Caco-2 (cell line): ENCODE measurements at regions not wholly inside any gene's neighbourhood (a gene's known extent, or its start where the extent isn't known, plus 50 kb on each side); places are given as distances from the start of the nearest gene placed in this dataset.

Experiments used
- BruUV-seq: library from RNA; stranded (reverse); fragments of 400-500 nt; replicated peaks from 2 replicates; lab custom pipeline; 2021; lab: Mats Ljungman, UMichigan
- CTCF ChIA-PET: fragments of 300-600 bp; sonication (Branson Sonifier 250); formaldehyde crosslinking; loops from one replicate; lab custom pipeline; 2022; ENCODE audit warnings: antibody characterized with exemption; lab: Charles Lee
- POLR2A ChIA-PET: fragments of 300-600 bp; sonication (Branson Sonifier 250); formaldehyde crosslinking; loops from one replicate; lab custom pipeline; 2022; ENCODE audit warnings: antibody characterized with exemption; lab: Charles Lee
- DNase-seq, 2 experiments: peaks; one replicate each; pipeline versions ENCODE4 v3.0.0 to v3.0.0-alpha.2; 2020 to 2022
- H3K27me3 ChIP-seq: replicated peaks from 2 replicates; pipeline ENCODE4 v1.6.0; 2011; ENCODE audit warnings: low read length; ENCODE audit not compliant: control insufficient read depth, insufficient read depth
- H3K36me3 ChIP-seq: 2 replicates; pipeline ENCODE4 v1.5.1; 2011; ENCODE audit warnings: low read length; ENCODE audit not compliant: control insufficient read depth, insufficient read depth
- H3K4me1 ChIP-seq: fragments of 250-450 bp; sonication (Bioruptor Pico); 2 replicates; pipeline ENCODE4 v1.5.1; 2020; ENCODE audit warnings: mild to moderate bottlenecking
- H3K4me3 ChIP-seq: 2 replicates; pipeline ENCODE4 v1.5.1; 2011; ENCODE audit warnings: low read depth, mild to moderate bottlenecking, control low read depth, low read length
- H3K9me3 ChIP-seq: fragments of 250-450 bp; sonication (Bioruptor Pico); 2 replicates; pipeline ENCODE4 v1.5.1; 2020; ENCODE audit warnings: mild to moderate bottlenecking, moderate library complexity
- H3K27ac Mint-ChIP-seq: one replicate; pipeline ENCODE4 v1.8.0; 2022; ENCODE audit warnings: mixed read lengths; ENCODE audit not compliant: unreplicated experiment
- H3K27me3 Mint-ChIP-seq: one replicate; pipeline ENCODE4 v1.8.0; 2022; ENCODE audit warnings: mixed read lengths; ENCODE audit not compliant: insufficient read depth, unreplicated experiment
- H3K36me3 Mint-ChIP-seq: one replicate; pipeline ENCODE4 v1.8.0; 2022; ENCODE audit warnings: mild to moderate bottlenecking, mixed read lengths; ENCODE audit not compliant: insufficient read depth, unreplicated experiment
- H3K4me1 Mint-ChIP-seq: one replicate; pipeline ENCODE4 v1.8.0; 2022; ENCODE audit warnings: low read depth, mixed read lengths; ENCODE audit not compliant: unreplicated experiment
- H3K4me3 Mint-ChIP-seq: one replicate; pipeline ENCODE4 v1.8.0; 2022; ENCODE audit warnings: mild to moderate bottlenecking, moderate library complexity, mixed read lengths; ENCODE audit not compliant: unreplicated experiment
- H3K9me3 Mint-ChIP-seq: one replicate; pipeline ENCODE4 v1.8.0; 2022; ENCODE audit warnings: mixed read lengths; ENCODE audit not compliant: unreplicated experiment
- CTCF ChIP-seq, 2 experiments: fragments of 200-600 bp in 1 of 2; IDR thresholded peaks; 1 replicate in 1 of 2; 2 replicates in 1 of 2; pipeline versions ENCODE4 v1.5.1 to v1.8.0; 2011 to 2022; ENCODE audit warnings: antibody characterized with exemption in 1 of 2, control low read depth in 1 of 2, inconsistent platforms in 1 of 2, low read depth in 1 of 2, low read length in 1 of 2, mild to moderate bottlenecking in 1 of 2, moderate library complexity in 1 of 2; ENCODE audit not compliant: insufficient read depth in 1 of 2, severe bottlenecking in 1 of 2, unreplicated experiment in 1 of 2
- intact Hi-C: fragments of 100-400 bp; cut with micrococcal nuclease; formaldehyde crosslinking; loops from one replicate; pipeline ENCODE4 v1.10.0; 2022; ENCODE audit not compliant: unreplicated experiment

GRCh38 chr17:77826132-77826873 lies 132.2 kb upstream of the TNRC6C start:
- H3K36me3 Mint-ChIP-seq = no peaks in the 10 kb centered on the region
- intact Hi-C loops = no loop called here
- H3K27ac Mint-ChIP-seq = no peak overlapping the region
- DNase-seq = peak in 1 of 2 experiments; percentile 21
- H3K4me3 ChIP-seq = no peak overlapping the region
- no peaks in the 10 kb centered on the region for H3K9me3 ChIP-seq
- CTCF ChIA-PET = no interaction called here
- H3K27me3 Mint-ChIP-seq = peaks cover 11% of the 10 kb centered on the region
- H3K36me3 ChIP-seq = no peaks in the 10 kb centered on the region
- H3K4me3 Mint-ChIP-seq = no peak overlapping the region
- no TSS peak for BruUV-seq
- no peaks in the 10 kb centered on the region for H3K4me1 Mint-ChIP-seq
- no peaks in the 10 kb centered on the region for H3K9me3 Mint-ChIP-seq
- H3K4me1 ChIP-seq = no peaks in the 10 kb centered on the region
- POLR2A ChIA-PET = no interaction called here
- TF ChIP-seq CTCF (IDR thresholded peaks at IDR 0.05; ENCODE audit: insufficient read depth in 1 of 2, low read depth in 1 of 2, low read length in 1 of 2, severe bottlenecking in 1 of 2, unreplicated experiment in 1 of 2) = no peak
- H3K27me3 ChIP-seq = no peaks in the 10 kb centered on the region

- intact Hi-C loops = no loop called here
- Mint-ChIP-seq H3K27me3 (peaks cover 11% of the 10 kb centered on the region), H3K36me3 (no peaks in the 10 kb centered on the region), H3K9me3 (no peaks in the 10 kb centered on the region), H3K4me1 (no peaks in the 10 kb centered on the region), H3K4me3 (no peak overlapping the region), H3K27ac (no peak overlapping the region)
- POLR2A ChIA-PET = no interaction called here
- no peak for TF ChIP-seq CTCF (IDR thresholded peaks at IDR 0.05; ENCODE audit: insufficient read depth in 1 of 2, low read depth in 1 of 2, low read length in 1 of 2, severe bottlenecking in 1 of 2, unreplicated experiment in 1 of 2)
- Histone ChIP-seq H3K4me3 (no peak overlapping the region), H3K27me3 (no peaks in the 10 kb centered on the region), H3K36me3 (no peaks in the 10 kb centered on the region), H3K4me1 (no peaks in the 10 kb centered on the region), H3K9me3 (no peaks in the 10 kb centered on the region)
- CTCF ChIA-PET = no interaction called here
- peak in 1 of 2 experiments; percentile 26 for DNase-seq
- no TSS peak for BruUV-seq
Measured at GRCh38 chr17:77827039-77827438, 131.5 kb upstream of the TNRC6C start.

GRCh38 chr17:77827511-77827910 lies 131.0 kb upstream of the TNRC6C start:
- no peaks in the 10 kb centered on the region for H3K36me3 Mint-ChIP-seq
- no peak overlapping the region for H3K4me3 Mint-ChIP-seq
- peaks cover 8% of the 10 kb centered on the region for H3K27me3 Mint-ChIP-seq
- H3K9me3 ChIP-seq = no peaks in the 10 kb centered on the region
- H3K36me3 ChIP-seq = no peaks in the 10 kb centered on the region
- ChIA-PET CTCF (no interaction called here), POLR2A (no interaction called here)
- no peak overlapping the region for H3K4me3 ChIP-seq
- no peaks in the 10 kb centered on the region for H3K9me3 Mint-ChIP-seq
- no peak for TF ChIP-seq CTCF (IDR thresholded peaks at IDR 0.05; ENCODE audit: insufficient read depth in 1 of 2, low read depth in 1 of 2, low read length in 1 of 2, severe bottlenecking in 1 of 2, unreplicated experiment in 1 of 2)
- H3K4me1 ChIP-seq = no peaks in the 10 kb centered on the region
- intact Hi-C loops = no loop called here
- H3K27me3 ChIP-seq = no peaks in the 10 kb centered on the region
- no TSS peak for BruUV-seq
- peak in 1 of 2 experiments; percentile 12 for DNase-seq
- no peak overlapping the region for H3K27ac Mint-ChIP-seq
- H3K4me1 Mint-ChIP-seq = no peaks in the 10 kb centered on the region
